HG03066 (cell line): ENCODE measurements at regions not wholly inside any gene's neighbourhood (a gene's known extent, or its start where the extent isn't known, plus 50 kb on each side); places are given as distances from the start of the nearest gene placed in this dataset.
"Not testable (repeated sequence)": the region's sequence is repeated elsewhere in the genome, so short reads cannot be mapped to it uniquely, and the experiment has no call there.

Experiments used
- ATAC-seq: cut with Tn5 transposase; IDR thresholded peaks from one replicate; pipeline ENCODE4 v1.9.1; 2021; ENCODE audit warnings: low read depth; ENCODE audit not compliant: unreplicated experiment

GRCh38 chr6:47405273-47405672 is 72.3 kb upstream of the CD2AP start:
- ATAC-seq: no peak

GRCh38 chr6:47407300-47408281 is 70.0 kb upstream of the CD2AP start:
- ATAC-seq: no peak

GRCh38 chr6:47413752-47414422 is 63.7 kb upstream of the CD2AP start:
- peak; percentile 68 for ATAC-seq

- peak; percentile 70 for ATAC-seq
Measured at GRCh38 chr6:47414423-47415167, 63.0 kb upstream of the CD2AP start.

GRCh38 chr6:47416396-47417345 is 60.9 kb upstream of the CD2AP start:
- no peak for ATAC-seq

GRCh38 chr6:47419621-47420020 is 58.0 kb upstream of the CD2AP start:
- ATAC-seq: no peak

- ATAC-seq: no peak
Measured at GRCh38 chr6:47420394-47421371, 56.9 kb upstream of the CD2AP start.

GRCh38 chr6:47423079-47423478 is 54.5 kb upstream of the CD2AP start:
- no peak for ATAC-seq

- ATAC-seq: no peak
Measured at GRCh38 chr6:47424436-47424836, 53.2 kb upstream of the CD2AP start.

GRCh38 chr6:47425724-47426123 is 51.9 kb upstream of the CD2AP start:
- ATAC-seq: not testable (repeated sequence)

- ATAC-seq: no peak
Measured at GRCh38 chr6:47426524-47427302, 50.9 kb upstream of the CD2AP start.

- no peak for ATAC-seq
Measured at GRCh38 chr6:47427680-47428079, 49.9 kb upstream of the CD2AP start.
